NCI-H460 (cell line): ENCODE measurements at regions not wholly inside any gene's neighbourhood (a gene's known extent, or its start where the extent isn't known, plus 50 kb on each side); places are given as distances from the start of the nearest gene placed in this dataset.
"Not testable (repeated sequence)": the region's sequence is repeated elsewhere in the genome, so short reads cannot be mapped to it uniquely, and the experiment has no call there.

Source experiments
- DNase-seq: peaks from one replicate; pipeline ENCODE4 v3.0.0-alpha.2; 2016; ENCODE audit warnings: low read depth; ENCODE audit errors: extremely low read depth

- DNase-seq, result no peak
Observed at GRCh38 chr11:134980819-134981710, 569.0 kb upstream of the B3GAT1 start.

- DNase-seq, result not testable (repeated sequence)
Observed at GRCh38 chr11:134979089-134979457, 567.0 kb upstream of the B3GAT1 start.

GRCh38 chr11:134978388-134979088 is 566.5 kb upstream of the B3GAT1 start:
- DNase-seq, result no peak

- no peak for DNase-seq
Observed at GRCh38 chr11:134976551-134976950, 564.5 kb upstream of the B3GAT1 start.

- no peak for DNase-seq
Observed at GRCh38 chr11:134975866-134976376, 563.9 kb upstream of the B3GAT1 start.

GRCh38 chr11:134973801-134974200 is 561.8 kb upstream of the B3GAT1 start:
- DNase-seq, result no peak

GRCh38 chr11:134971381-134971780 is 559.3 kb upstream of the B3GAT1 start:
- DNase-seq, result no peak

GRCh38 chr11:134967746-134968145 is 555.7 kb upstream of the B3GAT1 start:
- no peak for DNase-seq

GRCh38 chr11:134961386-134961785 is 549.3 kb upstream of the B3GAT1 start:
- DNase-seq, result not testable (repeated sequence)

- no peak for DNase-seq
Observed at GRCh38 chr11:134958870-134959269, 546.8 kb upstream of the B3GAT1 start.

- no peak for DNase-seq
Observed at GRCh38 chr11:134958336-134958640, 546.2 kb upstream of the B3GAT1 start.

- DNase-seq, result no peak
Observed at GRCh38 chr11:134957540-134958335, 545.7 kb upstream of the B3GAT1 start.

- no peak for DNase-seq
Observed at GRCh38 chr11:134956450-134957210, 544.6 kb upstream of the B3GAT1 start.

- not testable (repeated sequence) for DNase-seq
Observed at GRCh38 chr11:134955970-134956369, 543.9 kb upstream of the B3GAT1 start.

- DNase-seq, result no peak
Observed at GRCh38 chr11:134955281-134955680, 543.2 kb upstream of the B3GAT1 start.

GRCh38 chr11:134954456-134954855 is 542.4 kb upstream of the B3GAT1 start:
- not testable (repeated sequence) for DNase-seq

- not testable (repeated sequence) for DNase-seq
Observed at GRCh38 chr11:134953417-134953970, 541.5 kb upstream of the B3GAT1 start.

- DNase-seq, result no peak
Observed at GRCh38 chr11:134951305-134951700, 539.3 kb upstream of the B3GAT1 start.

- no peak for DNase-seq
Observed at GRCh38 chr11:134950692-134951304, 538.8 kb upstream of the B3GAT1 start.
